Urothelium cell line (cell line): ENCODE measurements at regions not wholly inside any gene's neighbourhood (a gene's known extent, or its start where the extent isn't known, plus 50 kb on each side); places are given as distances from the start of the nearest gene placed in this dataset.
A peak's percentile ranks its signal among the peaks of the same experiment; 100 is the strongest.

Experiments used
- DNase-seq: peaks from one replicate; pipeline ENCODE4 v3.0.0; 2011; ENCODE audit warnings: low spot score, mixed read lengths
- FAIRE-seq: peaks from 2 replicates; lab custom pipeline; 2011; peaks lifted over from hg19 to GRCh38; lab: Jason Lieb, UNC

- no peak for FAIRE-seq
- no peak for DNase-seq
These were observed 64.3 kb upstream of the BMPER start for GRCh38 chr7:33841031-33841430.

GRCh38 chr7:33841705-33842129 is 63.6 kb upstream of the BMPER start:
- DNase-seq (no peak), FAIRE-seq (peak; percentile 9)

GRCh38 chr7:33842150-33842549 is 63.2 kb upstream of the BMPER start:
- FAIRE-seq (peak; percentile 30), DNase-seq (no peak)

DNA sequence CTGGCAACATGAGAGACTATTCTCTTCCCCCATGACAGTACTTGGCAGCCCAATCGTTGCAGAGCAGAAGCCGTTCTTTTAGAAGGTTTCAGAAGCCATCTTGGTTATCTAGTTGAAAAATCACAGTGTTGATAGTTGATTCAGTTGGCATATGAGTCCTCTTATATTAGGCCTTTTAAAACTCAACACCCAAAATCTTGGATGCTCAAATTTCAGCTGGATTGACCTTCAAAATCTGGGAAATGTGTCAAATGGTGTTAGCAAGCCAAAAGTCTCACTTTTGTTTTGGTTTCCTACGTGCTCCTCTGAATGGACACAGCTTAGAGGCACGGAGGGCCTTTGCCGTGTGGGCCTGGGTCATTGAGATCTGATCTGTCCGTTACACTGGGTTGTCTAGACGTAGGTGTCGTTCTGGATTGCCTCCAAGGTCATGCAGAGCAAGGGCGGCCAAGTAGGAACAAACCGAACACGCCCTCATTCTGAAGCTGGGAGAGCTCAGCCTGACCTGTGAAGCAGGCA is 59.3 kb upstream of the BMPER start:
- FAIRE-seq (peak; percentile 71), DNase-seq (peak; percentile 30)

GRCh38 chr7:33849004-33849403 is 56.3 kb upstream of the BMPER start:
- peak; percentile 53 for FAIRE-seq
- no peak for DNase-seq

GRCh38 chr7:33849971-33850559 is 55.3 kb upstream of the BMPER start:
- no peak for FAIRE-seq
- no peak for DNase-seq

GRCh38 chr7:33850768-33851167 is 54.6 kb upstream of the BMPER start:
- peak; percentile 5 for FAIRE-seq

GRCh38 chr7:33852838-33853237 is 52.5 kb upstream of the BMPER start:
- no peak for DNase-seq
- no peak for FAIRE-seq

More at GRCh38 chr7:33850768-33851167, 54.6 kb upstream of the BMPER start:
- no peak for DNase-seq

DNA sequence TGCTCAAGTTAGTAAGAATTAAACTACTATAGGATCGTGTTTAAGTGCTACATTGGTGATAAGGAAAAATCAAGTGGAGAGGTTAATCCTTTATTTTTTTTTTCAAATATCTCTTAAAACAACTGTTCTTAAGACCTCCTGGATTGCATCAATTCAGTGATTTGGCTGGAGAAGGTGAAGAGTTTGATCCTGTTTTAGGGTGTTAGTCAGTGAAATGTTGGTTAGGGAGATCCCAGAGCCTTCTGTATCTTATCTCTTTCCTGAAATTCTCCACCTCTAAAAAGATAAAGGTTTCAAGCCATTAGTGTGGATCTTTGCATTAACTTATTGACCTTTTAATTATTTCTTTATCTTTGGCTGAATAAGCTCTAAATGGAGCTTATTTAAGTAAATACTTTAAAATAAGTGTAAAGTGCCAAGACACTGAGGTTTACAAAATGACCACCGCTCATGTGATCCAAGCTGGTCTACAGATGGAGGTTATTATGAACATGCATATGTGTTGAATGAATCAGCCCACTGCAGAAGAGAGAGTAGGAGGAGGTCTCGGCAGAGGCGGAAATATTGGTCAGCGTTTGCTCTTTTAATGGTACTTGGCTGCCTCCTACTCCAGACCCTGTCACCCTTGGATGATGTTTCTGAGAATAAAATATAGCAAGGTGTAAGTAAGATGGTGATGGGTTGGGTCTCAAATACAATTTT is 51.8 kb upstream of the BMPER start:
- FAIRE-seq: no peak
- DNase-seq: no peak

GRCh38 chr7:33854178-33854577 is 51.2 kb upstream of the BMPER start:
- no peak for FAIRE-seq
- DNase-seq: no peak

DNA sequence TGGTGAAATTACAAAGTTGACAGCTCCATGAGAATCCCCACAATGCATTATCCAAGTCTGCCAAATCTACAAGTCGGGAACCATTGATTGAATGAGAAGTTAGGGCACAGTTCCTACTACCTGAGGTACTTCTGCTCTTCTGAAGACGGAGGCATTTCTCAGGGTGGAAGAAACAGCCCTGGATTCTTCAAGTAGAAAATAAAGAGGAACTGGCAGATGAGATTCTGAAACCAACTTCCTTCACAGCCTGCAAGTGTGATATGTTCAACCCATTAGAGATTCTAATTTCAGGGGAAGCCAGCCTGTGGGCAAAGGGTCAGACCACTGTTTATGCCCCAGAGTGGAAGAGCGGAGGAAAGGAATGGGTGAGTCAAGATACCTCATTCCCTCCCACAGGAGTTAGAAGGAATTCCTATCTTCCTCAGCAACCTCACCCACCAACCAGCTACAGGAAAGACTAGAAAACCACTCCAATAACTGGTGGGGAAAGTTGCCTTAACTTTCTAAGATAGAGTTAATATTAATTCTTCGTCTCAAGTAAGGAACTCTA is 50.5 kb upstream of the BMPER start:
- DNase-seq (peak; percentile 49), FAIRE-seq (no peak)
